T-cell (primary cell): ENCODE measurements at regions not wholly inside any gene's neighbourhood (a gene's known extent, or its start where the extent isn't known, plus 50 kb on each side); places are given as distances from the start of the nearest gene placed in this dataset.

ENCODE experiments used
- ATAC-seq, 4 experiments: fragments of 200-7000 bp in 3 of 4; fragments of 150-1000 bp in 1 of 4; cut with Tn5 transposase; replicated peaks in 1 of 4; 1 replicate in 3 of 4; 2 replicates in 1 of 4; pipeline ENCODE4 v1.10.0; 2021; ENCODE audit warnings: moderate library complexity in 3 of 4, mild to moderate bottlenecking in 2 of 4, moderate number of reproducible peaks in 1 of 4
- CTCF ChIA-PET, 2 donors: fragments of 300-600 bp; sonication (Branson Sonifier 250); formaldehyde crosslinking; loops; one replicate each; lab custom pipeline; 2022; ENCODE audit warnings: antibody characterized with exemption in 2 of 2; lab: Charles Lee
- POLR2A ChIA-PET, 2 donors: fragments of 300-600 bp; sonication (Branson Sonifier 250); formaldehyde crosslinking; loops; one replicate each; lab custom pipeline; 2022; ENCODE audit warnings: antibody characterized with exemption in 2 of 2; lab: Charles Lee
- DNase-seq, 35 experiments: peaks; one replicate each; pipeline versions ENCODE4 v3.0.0 to v3.0.0-alpha.2; 2013 to 2023
- H3K27ac ChIP-seq: one replicate; pipeline ENCODE4 v1.5.1; 2013; ENCODE audit warnings: low read length
- H3K27me3 ChIP-seq, 2 experiments: replicated peaks in 1 of 2; 1 replicate in 1 of 2; 2 replicates in 1 of 2; pipeline versions ENCODE4 v1.6.1 to v1.7.0; 2013; ENCODE audit warnings: low read length in 1 of 2, mixed read lengths in 1 of 2; ENCODE audit not compliant: control insufficient read depth in 2 of 2, insufficient read depth in 2 of 2; ENCODE audit errors: extremely low read depth in 1 of 2
- H3K36me3 ChIP-seq, 2 donors: 1 replicate in 1 of 2; 2 replicates in 1 of 2; pipeline versions ENCODE4 v1.6.1 to v1.7.0; 2013; ENCODE audit warnings: low read length in 1 of 2; ENCODE audit not compliant: control insufficient read depth in 2 of 2, insufficient read depth in 1 of 2; ENCODE audit errors: extremely low read depth in 1 of 2
- H3K4me1 ChIP-seq, 2 experiments: 1 replicate in 1 of 2; 2 replicates in 1 of 2; pipeline versions ENCODE4 v1.6.1 to v1.7.0; 2013; ENCODE audit warnings: low read length in 2 of 2, mixed read lengths in 1 of 2; ENCODE audit not compliant: insufficient read depth in 2 of 2, control insufficient read depth in 1 of 2; ENCODE audit errors: extremely low read depth in 1 of 2
- H3K4me3 ChIP-seq, 2 donors: 1 replicate in 1 of 2; 2 replicates in 1 of 2; pipeline versions ENCODE4 v1.5.1 to v1.7.0; 2013; ENCODE audit warnings: mild to moderate bottlenecking in 2 of 2, low read length in 1 of 2, moderate library complexity in 1 of 2; ENCODE audit not compliant: control insufficient read depth in 1 of 2; ENCODE audit errors: extremely low read depth in 1 of 2
- H3K9me3 ChIP-seq: 2 replicates; pipeline ENCODE4 v1.7.0; 2013
- H3K27ac Mint-ChIP-seq, 2 donors: one replicate each; pipeline ENCODE4 v1.8.0; 2020 to 2021; ENCODE audit warnings: mild to moderate bottlenecking in 2 of 2, mixed read lengths in 2 of 2
- H3K27me3 Mint-ChIP-seq, 2 donors: one replicate each; pipeline ENCODE4 v1.8.0; 2021 to 2022; ENCODE audit warnings: mixed read lengths in 2 of 2
- H3K36me3 Mint-ChIP-seq: one replicate; pipeline ENCODE4 v1.8.0; 2021; ENCODE audit warnings: mixed read lengths
- H3K4me1 Mint-ChIP-seq, 3 donors: one replicate each; pipeline ENCODE4 v1.8.0; 2020 to 2022; ENCODE audit warnings: mixed read lengths in 3 of 3, mild to moderate bottlenecking in 1 of 3
- H3K4me3 Mint-ChIP-seq, 3 donors: one replicate each; pipeline ENCODE4 v1.8.0; 2020 to 2022; ENCODE audit warnings: mild to moderate bottlenecking in 3 of 3, mixed read lengths in 3 of 3, moderate library complexity in 3 of 3
- H3K9me3 Mint-ChIP-seq, 3 donors: one replicate each; pipeline ENCODE4 v1.8.0; 2020 to 2022; ENCODE audit warnings: mixed read lengths in 3 of 3
- WGBS: methylation state at CpG from one replicate; pipeline ENCODE4 v1.1.5; 2013; ENCODE audit warnings: missing lambda C conversion rate; ENCODE audit not compliant: insufficient coverage; 5-methylcytosine and 5-hydroxymethylcytosine counted together

- WGBS, result 50% methylated on average over 1 of the region's 7 CpGs
- no peaks in the 10 kb centered on the region for H3K27me3 Mint-ChIP-seq
Observed at GRCh38 chr2:117714745-117715417, 99.6 kb upstream of the DDX18 start.

GRCh38 chr2:117716505-117716904 is 98.0 kb upstream of the DDX18 start:
- Mint-ChIP-seq H3K27me3 (no peaks in the 10 kb centered on the region), H3K9me3 (peaks cover 0 to 11% (median 5%) of the 10 kb centered on the region in 3 donors), H3K27ac (no peak overlapping the region), H3K36me3 (no peaks in the 10 kb centered on the region), H3K4me1 (no peaks in the 10 kb centered on the region), H3K4me3 (no peak overlapping the region)
- DNase-seq, result no peak
- CTCF ChIA-PET, result no interaction called here
- POLR2A ChIA-PET, result no interaction called here
- no CpG with 5 or more reads among the region's 3 CpGs for WGBS
- Histone ChIP-seq H3K27ac (no peak overlapping the region), H3K9me3 (no peaks in the 10 kb centered on the region), H3K27me3 (peaks cover 0 to 4% of the 10 kb centered on the region in 2 experiments), H3K4me3 (no peak overlapping the region), H3K36me3 (no peaks in the 10 kb centered on the region), H3K4me1 (no peaks in the 10 kb centered on the region)
- no peak for ATAC-seq

More at GRCh38 chr2:117714745-117715417, 99.6 kb upstream of the DDX18 start:
- Mint-ChIP-seq H3K4me3 (no peak overlapping the region), H3K4me1 (no peaks in the 10 kb centered on the region), H3K36me3 (no peaks in the 10 kb centered on the region), H3K27ac (no peak overlapping the region), H3K9me3 (peaks cover 0 to 15% (median 5%) of the 10 kb centered on the region in 3 donors)
- Histone ChIP-seq H3K27ac (no peak overlapping the region), H3K4me3 (no peak overlapping the region), H3K9me3 (no peaks in the 10 kb centered on the region), H3K27me3 (no peaks in the 10 kb centered on the region), H3K4me1 (no peaks in the 10 kb centered on the region), H3K36me3 (no peaks in the 10 kb centered on the region)
- DNase-seq, result no peak
- no peak for ATAC-seq
- POLR2A ChIA-PET, result no interaction called here
- CTCF ChIA-PET, result no interaction called here

DNA sequence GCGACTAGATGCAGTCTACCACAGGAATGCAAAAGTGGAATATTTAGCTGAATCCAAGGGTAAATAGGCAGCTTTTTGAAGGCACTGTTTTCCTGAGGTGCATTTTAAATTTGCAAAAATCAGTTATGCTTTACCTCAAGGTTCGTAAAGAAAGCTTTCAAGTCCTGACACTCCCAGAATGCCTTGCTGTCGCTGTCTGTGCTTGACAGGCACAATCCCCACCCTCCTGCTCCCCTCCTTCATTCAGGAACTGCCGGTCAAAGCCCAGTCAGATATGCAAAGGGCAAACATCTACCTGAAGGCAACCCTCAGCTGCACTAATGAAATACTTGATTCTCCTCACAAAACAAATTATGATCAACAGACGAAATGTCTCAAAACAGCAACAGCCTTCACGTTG is 97.4 kb upstream of the DDX18 start:
- Mint-ChIP-seq H3K36me3 (no peaks in the 10 kb centered on the region), H3K4me1 (peaks cover 0 to 2% (median 0%) of the 10 kb centered on the region in 3 donors), H3K27me3 (no peaks in the 10 kb centered on the region), H3K4me3 (no peak overlapping the region), H3K9me3 (peaks cover 0 to 6% (median under 1%) of the 10 kb centered on the region in 3 donors), H3K27ac (no peak overlapping the region)
- Histone ChIP-seq H3K27ac (no peak overlapping the region), H3K27me3 (peaks cover 0 to 4% of the 10 kb centered on the region in 2 experiments), H3K9me3 (no peaks in the 10 kb centered on the region), H3K4me1 (no peaks in the 10 kb centered on the region), H3K36me3 (no peaks in the 10 kb centered on the region), H3K4me3 (no peak overlapping the region)
- DNase-seq (no peak), ATAC-seq (no peak)
- ChIA-PET CTCF (no interaction called here), POLR2A (no interaction called here)
- WGBS, result 35% methylated on average over 4 of the region's 6 CpGs

GRCh38 chr2:117718048-117718447 is 96.4 kb upstream of the DDX18 start:
- H3K4me3 Mint-ChIP-seq, result no peak overlapping the region
- H3K9me3 ChIP-seq, result no peaks in the 10 kb centered on the region
- peaks cover 0 to 4% of the 10 kb centered on the region in 2 experiments for H3K27me3 ChIP-seq
- no peak overlapping the region for H3K27ac Mint-ChIP-seq
- H3K36me3 Mint-ChIP-seq, result no peaks in the 10 kb centered on the region
- no peaks in the 10 kb centered on the region for H3K4me1 ChIP-seq
- no peak overlapping the region for H3K4me3 ChIP-seq
- DNase-seq (no peak), ATAC-seq (no peak)
- no peaks in the 10 kb centered on the region for H3K36me3 ChIP-seq
- no peaks in the 10 kb centered on the region for H3K27me3 Mint-ChIP-seq
- CTCF ChIA-PET, result no interaction called here
- no peak overlapping the region for H3K27ac ChIP-seq
- WGBS, result no CpG with 5 or more reads among the region's 3 CpGs
- H3K9me3 Mint-ChIP-seq, result peaks cover 0 to 4% (median 0%) of the 10 kb centered on the region in 3 donors
- H3K4me1 Mint-ChIP-seq, result peaks cover 0 to 3% (median 0%) of the 10 kb centered on the region in 3 donors
- POLR2A ChIA-PET, result no interaction called here

- no peaks in the 10 kb centered on the region for H3K36me3 Mint-ChIP-seq
- Histone ChIP-seq H3K36me3 (no peaks in the 10 kb centered on the region), H3K27ac (no peak overlapping the region), H3K9me3 (no peaks in the 10 kb centered on the region), H3K4me1 (no peaks in the 10 kb centered on the region), H3K4me3 (no peak overlapping the region), H3K27me3 (peaks cover 0 to 4% of the 10 kb centered on the region in 2 experiments)
- 86% methylated on average over 1 of the region's 2 CpGs for WGBS
- H3K4me1 Mint-ChIP-seq, result peaks cover 0 to 3% (median 0%) of the 10 kb centered on the region in 3 donors
- H3K4me3 Mint-ChIP-seq, result no peak overlapping the region
- ChIA-PET POLR2A (no interaction called here), CTCF (no interaction called here)
- H3K27me3 Mint-ChIP-seq, result peaks cover 0 to 9% of the 10 kb centered on the region in 2 donors
- ATAC-seq (no peak), DNase-seq (no peak)
- no peak overlapping the region for H3K27ac Mint-ChIP-seq
- H3K9me3 Mint-ChIP-seq, result peaks cover 0 to 7% (median 0%) of the 10 kb centered on the region in 3 donors
Observed at GRCh38 chr2:117720765-117721164, 93.7 kb upstream of the DDX18 start.

GRCh38 chr2:117723483-117723882 is 91.0 kb upstream of the DDX18 start:
- CTCF ChIA-PET, result no interaction called here

More at GRCh38 chr2:117723483-117723882, 91.0 kb upstream of the DDX18 start:
- no peak overlapping the region for H3K27ac Mint-ChIP-seq
- Histone ChIP-seq H3K9me3 (no peaks in the 10 kb centered on the region), H3K4me3 (no peak overlapping the region), H3K36me3 (no peaks in the 10 kb centered on the region), H3K27ac (no peak overlapping the region), H3K27me3 (peaks cover 0 to 4% of the 10 kb centered on the region in 2 experiments), H3K4me1 (no peaks in the 10 kb centered on the region)
- H3K27me3 Mint-ChIP-seq, result peaks cover 0 to 9% of the 10 kb centered on the region in 2 donors
- no peaks in the 10 kb centered on the region for H3K36me3 Mint-ChIP-seq
- H3K4me3 Mint-ChIP-seq, result no peak overlapping the region
- peaks cover 0 to 3% (median 0%) of the 10 kb centered on the region in 3 donors for H3K4me1 Mint-ChIP-seq
- POLR2A ChIA-PET, result no interaction called here
- H3K9me3 Mint-ChIP-seq, result peaks cover 0 to 7% (median 0%) of the 10 kb centered on the region in 3 donors
- no peak for ATAC-seq
- no peak for DNase-seq
- no CpG with 5 or more reads among the region's 2 CpGs for WGBS
